GM18861 (cell line): ENCODE measurements at regions not wholly inside any gene's neighbourhood (a gene's known extent, or its start where the extent isn't known, plus 50 kb on each side); places are given as distances from the start of the nearest gene placed in this dataset.

Experiments
- ATAC-seq: cut with Tn5 transposase; IDR thresholded peaks from one replicate; pipeline ENCODE4 v1.9.1; 2021; ENCODE audit not compliant: unreplicated experiment

GRCh38 chr10:14468023-14468441 lies 137.3 kb upstream of the FRMD4A start:
- ATAC-seq, result no peak

- ATAC-seq, result no peak
These were observed 135.5 kb upstream of the FRMD4A start for GRCh38 chr10:14466257-14466656.

GRCh38 chr10:14460447-14460846 lies 129.7 kb upstream of the FRMD4A start:
- no peak for ATAC-seq

GRCh38 chr10:14459665-14460064 lies 128.9 kb upstream of the FRMD4A start:
- no peak for ATAC-seq

- ATAC-seq, result peak; percentile 31
These were observed 126.1 kb upstream of the FRMD4A start for GRCh38 chr10:14456870-14457266.

- ATAC-seq, result peak; percentile 85
These were observed 125.6 kb upstream of the FRMD4A start for GRCh38 chr10:14456218-14456869.

- ATAC-seq, result no peak
These were observed 123.9 kb upstream of the FRMD4A start for GRCh38 chr10:14454629-14455028.

GRCh38 chr10:14454206-14454605 lies 123.5 kb upstream of the FRMD4A start:
- no peak for ATAC-seq

- no peak for ATAC-seq
These were observed 122.9 kb upstream of the FRMD4A start for GRCh38 chr10:14453593-14453992.

GRCh38 chr10:14451341-14451740 lies 120.6 kb upstream of the FRMD4A start:
- ATAC-seq, result no peak

- no peak for ATAC-seq
These were observed 119.3 kb upstream of the FRMD4A start for GRCh38 chr10:14450041-14450491.

GRCh38 chr10:14449293-14449815 lies 118.6 kb upstream of the FRMD4A start:
- no peak for ATAC-seq

- ATAC-seq, result no peak
These were observed 117.7 kb upstream of the FRMD4A start for GRCh38 chr10:14448197-14448990.

GRCh38 chr10:14447094-14447839 lies 116.5 kb upstream of the FRMD4A start:
- ATAC-seq, result no peak

GRCh38 chr10:14439451-14440259 lies 108.9 kb upstream of the FRMD4A start:
- no peak for ATAC-seq

GRCh38 chr10:14438576-14438975 lies 107.9 kb upstream of the FRMD4A start:
- ATAC-seq, result no peak

- ATAC-seq, result no peak
These were observed 107.3 kb upstream of the FRMD4A start for GRCh38 chr10:14438057-14438456.

- no peak for ATAC-seq
These were observed 105.4 kb upstream of the FRMD4A start for GRCh38 chr10:14435976-14436632.

GRCh38 chr10:14433147-14433546 lies 102.4 kb upstream of the FRMD4A start:
- ATAC-seq, result no peak

- ATAC-seq, result no peak
These were observed 101.1 kb upstream of the FRMD4A start for GRCh38 chr10:14431868-14432267.
